Activated CD8-positive, alpha-beta memory T cell treated with anti-CD3 and anti-CD28 coated beads, Interleukin-2, amount 50 U/mL, for 48 hours (primary cell): ENCODE measurements at regions not wholly inside any gene's neighbourhood (a gene's known extent, or its start where the extent isn't known, plus 50 kb on each side); places are given as distances from the start of the nearest gene placed in this dataset.
"Not testable (repeated sequence)": the region's sequence is repeated elsewhere in the genome, so short reads cannot be mapped to it uniquely, and the experiment has no call there.

Experiments used
- DNase-seq: peaks from one replicate; pipeline ENCODE4 v3.0.0-alpha.2; 2020

- DNase-seq: no peak
Measured at GRCh38 chr19:5257155-5258045, 83.2 kb downstream of the PTPRS start.

GRCh38 chr19:5255602-5256231, 84.9 kb downstream of the PTPRS start:
- DNase-seq: no peak

GRCh38 chr19:5254944-5255343, 85.7 kb downstream of the PTPRS start:
- no peak for DNase-seq

GRCh38 chr19:5254543-5254942, 86.1 kb downstream of the PTPRS start:
- DNase-seq: no peak

GRCh38 chr19:5253406-5254110, 87.1 kb downstream of the PTPRS start:
- DNase-seq: no peak

GRCh38 chr19:5251096-5252065, 89.2 kb downstream of the PTPRS start:
- DNase-seq: no peak

- DNase-seq: no peak
Measured at GRCh38 chr19:5250127-5250659, 90.4 kb downstream of the PTPRS start.

GRCh38 chr19:5249526-5249925, 91.1 kb downstream of the PTPRS start:
- no peak for DNase-seq

GRCh38 chr19:5247957-5248705, 92.5 kb downstream of the PTPRS start:
- DNase-seq: no peak

- DNase-seq: peak; percentile 55
Measured at GRCh38 chr19:5246554-5247155, 94.0 kb downstream of the PTPRS start.

GRCh38 chr19:5245631-5246553, 94.7 kb downstream of the PTPRS start:
- no peak for DNase-seq

GRCh38 chr19:5244351-5244750, 96.3 kb downstream of the PTPRS start:
- no peak for DNase-seq

GRCh38 chr19:5243878-5244277, 96.7 kb downstream of the PTPRS start:
- no peak for DNase-seq

- not testable (repeated sequence) for DNase-seq
Measured at GRCh38 chr19:5241896-5242295, 98.7 kb downstream of the PTPRS start.

GRCh38 chr19:5240011-5240410, 100.6 kb downstream of the PTPRS start:
- DNase-seq: no peak

- no peak for DNase-seq
Measured at GRCh38 chr19:5238700-5239099, 101.9 kb downstream of the PTPRS start.

- no peak for DNase-seq
Measured at GRCh38 chr19:5237939-5238480, 102.6 kb downstream of the PTPRS start.

- no peak for DNase-seq
Measured at GRCh38 chr19:5237190-5237780, 103.3 kb downstream of the PTPRS start.
